ENCODE measurements at regions not wholly inside any gene's neighbourhood (a gene's known extent, or its start where the extent isn't known, plus 50 kb on each side); places are given as distances from the start of the nearest gene placed in this dataset.
"Not testable (repeated sequence)": the region's sequence is repeated elsewhere in the genome, so short reads cannot be mapped to it uniquely, and the experiment has no call there.

DNA sequence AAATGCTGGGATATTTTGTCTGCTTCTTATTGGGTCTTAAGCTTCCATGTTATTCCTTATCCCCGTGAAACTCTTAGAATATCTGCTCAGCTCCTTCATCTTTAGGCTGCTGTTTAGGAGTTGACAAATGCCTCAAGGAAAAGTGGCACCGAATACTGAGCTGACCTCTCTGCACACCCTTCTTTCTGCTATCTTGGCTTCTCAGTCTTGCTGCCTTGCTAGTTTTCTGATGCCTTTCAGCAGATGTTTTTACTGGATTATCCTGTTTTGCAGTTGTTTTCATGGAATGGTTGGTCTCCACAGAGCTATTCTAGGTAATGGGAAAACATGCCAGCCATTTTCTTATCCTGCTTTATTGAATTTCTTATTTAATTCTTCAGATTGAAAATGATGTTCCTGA, 86.3 kb downstream of the GYPE start:
- no peak for DNase-seq

DNA sequence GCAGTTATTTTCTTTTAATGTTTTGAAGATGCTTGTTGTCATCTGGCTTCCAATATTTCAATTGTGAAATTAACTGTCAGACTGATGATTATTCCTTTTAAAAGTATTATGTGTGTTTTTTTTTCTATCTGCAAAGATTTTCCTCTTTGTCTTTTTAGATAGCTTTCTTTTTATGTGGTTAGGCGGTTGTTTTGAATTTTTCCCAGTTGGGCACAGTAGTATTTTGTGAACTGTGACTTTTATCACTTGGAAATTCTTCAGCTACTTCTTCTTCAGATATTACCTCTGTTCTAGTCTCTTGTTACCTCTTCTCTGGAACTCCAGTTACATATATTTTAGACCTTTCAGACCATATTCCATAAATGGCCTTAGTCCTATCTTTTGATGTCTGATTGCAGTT, 87.5 kb downstream of the GYPE start:
- DNase-seq = not testable (repeated sequence)

DNA sequence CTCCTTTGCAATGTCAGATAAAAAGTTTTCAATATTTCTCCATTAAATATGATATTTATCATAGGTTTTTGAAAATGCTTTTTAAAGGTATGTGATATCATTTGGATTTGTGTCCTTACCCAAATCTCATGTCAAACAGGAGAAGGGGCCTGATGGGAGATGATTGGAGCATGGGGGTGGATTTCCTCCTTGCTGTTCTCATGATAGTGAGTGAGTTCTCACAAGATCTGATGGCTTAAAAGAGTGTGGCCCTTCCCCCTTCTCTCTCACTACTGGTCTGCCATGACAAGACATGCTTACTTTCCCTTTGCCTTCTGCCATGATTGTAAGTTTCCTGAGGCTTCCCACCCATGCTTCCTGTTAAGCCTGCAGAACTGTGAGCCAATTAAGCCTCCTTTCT, 90.0 kb downstream of the GYPE start:
- not testable (repeated sequence) for DNase-seq

DNA sequence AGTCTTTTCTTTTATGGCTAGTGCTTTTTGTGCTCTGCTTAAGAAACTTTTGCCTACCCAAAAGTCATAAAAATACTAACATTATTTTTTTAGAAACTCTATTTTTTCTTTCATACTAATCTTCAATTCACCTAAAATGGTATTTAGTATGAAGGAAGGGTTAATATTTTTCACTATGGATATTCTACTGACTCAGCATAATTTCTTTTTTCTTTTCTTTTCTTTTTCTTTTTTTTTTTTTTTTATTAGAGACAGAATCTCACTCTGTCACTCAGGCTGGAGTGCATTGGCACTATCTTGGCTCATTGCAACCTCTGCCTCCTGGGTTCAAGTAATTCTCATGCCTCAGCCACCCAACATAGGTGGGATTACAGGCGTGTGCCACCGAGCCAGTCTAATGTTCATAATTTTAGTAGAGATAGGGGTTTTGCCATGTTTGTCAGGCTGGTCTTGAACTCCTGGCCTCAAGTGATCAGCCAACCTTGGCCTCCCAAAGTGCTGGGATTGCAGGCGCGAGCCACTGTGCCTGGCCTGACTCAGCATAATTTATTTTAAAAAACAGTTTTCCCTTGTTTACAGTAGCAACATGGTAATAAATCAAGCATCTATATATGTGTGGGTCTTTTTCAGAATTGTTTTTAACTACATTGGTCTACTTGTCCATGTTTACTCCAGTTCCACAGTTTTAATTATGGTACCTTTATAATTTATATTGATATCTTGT, 91.8 kb downstream of the GYPE start:
- DNase-seq = not testable (repeated sequence)

DNA sequence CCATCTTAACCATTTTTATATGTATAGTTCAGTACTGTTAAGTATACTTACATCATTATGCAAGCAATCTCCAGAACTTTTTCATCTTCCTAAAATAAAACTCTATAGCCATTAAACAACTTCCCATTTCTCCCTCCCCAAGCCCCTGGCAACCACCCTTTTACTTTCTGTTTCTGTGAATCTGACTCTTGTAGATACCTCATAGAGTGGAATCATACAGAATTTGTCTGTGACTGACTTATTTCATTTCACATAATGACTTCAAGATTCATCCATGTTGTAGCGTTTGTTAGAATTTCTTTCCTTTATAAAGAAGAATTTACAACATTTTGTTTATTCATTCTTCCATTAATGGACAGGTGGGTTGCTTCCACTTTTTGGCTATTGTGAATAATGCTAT, 91.2 kb upstream of the FREM3 start:
- DNase-seq = not testable (repeated sequence)

DNA sequence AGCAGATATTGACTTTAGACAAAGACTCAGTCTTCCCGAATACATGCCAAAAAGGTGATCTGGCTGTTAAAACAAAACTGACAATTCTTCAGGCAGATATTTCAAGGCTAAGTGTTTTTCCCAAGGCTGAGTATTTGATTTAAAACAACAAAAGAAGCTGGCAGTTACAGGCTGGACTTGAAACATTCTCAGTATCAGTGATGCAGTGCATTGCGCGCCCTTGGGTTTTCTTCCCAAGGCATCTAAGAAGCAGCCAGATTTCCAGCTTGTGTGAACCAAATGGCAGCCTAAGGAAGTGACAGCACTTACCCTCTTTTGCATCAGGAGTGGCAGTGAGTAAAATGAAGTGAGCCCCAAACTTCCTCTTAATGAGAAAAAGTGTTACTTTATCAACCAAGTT, 90.0 kb upstream of the FREM3 start:
- DNase-seq = not testable (repeated sequence)

DNA sequence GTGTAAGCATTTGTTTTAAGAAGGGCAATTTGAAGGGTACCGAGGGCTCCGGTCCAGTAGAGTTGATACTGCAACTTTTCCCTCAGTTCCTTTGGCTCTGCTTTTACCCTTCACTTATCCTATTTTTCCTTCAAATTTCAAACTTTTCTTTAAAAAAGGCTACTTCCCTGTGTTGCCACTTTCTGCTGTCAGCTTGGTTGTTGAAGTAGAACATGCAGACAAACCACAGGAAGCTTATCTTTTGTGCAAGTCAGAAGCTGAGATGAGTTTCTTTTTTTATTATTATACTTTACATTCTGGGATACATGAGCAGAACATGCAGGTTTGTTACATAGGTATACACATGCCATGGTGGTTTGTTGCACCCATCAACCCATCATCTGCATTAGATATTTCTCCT, 89.1 kb upstream of the FREM3 start:
- DNase-seq = not testable (repeated sequence)

DNA sequence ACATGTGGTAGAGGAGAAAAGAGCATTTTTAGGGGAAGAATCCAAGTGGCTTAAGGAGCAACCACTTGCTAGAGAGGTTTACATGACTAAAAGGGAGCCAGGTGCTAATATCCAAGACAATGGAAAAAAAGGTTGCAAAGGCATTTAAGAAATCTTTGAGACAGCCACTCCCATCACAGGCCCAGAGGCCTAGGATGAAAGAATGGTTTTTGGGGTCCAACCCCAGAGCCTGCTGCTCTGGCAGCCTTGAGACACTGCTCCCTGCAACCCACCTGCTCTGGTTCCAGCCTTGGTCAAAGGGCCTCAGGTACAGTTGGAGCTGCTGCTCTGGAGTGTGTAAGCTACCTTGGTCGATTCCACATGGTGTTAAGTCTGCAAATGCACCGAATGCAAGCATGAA, 84.1 kb upstream of the FREM3 start:
- no peak for DNase-seq

DNA sequence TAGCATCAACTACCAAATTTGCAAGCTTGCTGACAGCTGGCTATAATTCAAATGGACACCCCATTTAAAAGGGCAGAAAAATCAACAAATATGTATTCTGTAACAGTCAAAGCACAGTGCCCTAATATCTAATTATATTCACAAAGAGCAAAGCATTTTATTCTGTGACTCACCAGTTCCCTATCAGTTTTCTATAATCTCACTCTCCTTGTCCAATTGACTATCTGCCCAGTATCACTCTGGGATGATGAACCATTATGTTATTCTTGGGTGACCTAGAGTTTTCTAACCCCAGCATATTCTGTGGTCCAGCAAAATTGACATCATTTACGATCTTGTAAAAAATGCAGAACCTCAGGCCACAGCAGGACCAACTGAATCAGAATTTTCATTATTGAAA, 82.0 kb upstream of the FREM3 start:
- no peak for DNase-seq

DNA sequence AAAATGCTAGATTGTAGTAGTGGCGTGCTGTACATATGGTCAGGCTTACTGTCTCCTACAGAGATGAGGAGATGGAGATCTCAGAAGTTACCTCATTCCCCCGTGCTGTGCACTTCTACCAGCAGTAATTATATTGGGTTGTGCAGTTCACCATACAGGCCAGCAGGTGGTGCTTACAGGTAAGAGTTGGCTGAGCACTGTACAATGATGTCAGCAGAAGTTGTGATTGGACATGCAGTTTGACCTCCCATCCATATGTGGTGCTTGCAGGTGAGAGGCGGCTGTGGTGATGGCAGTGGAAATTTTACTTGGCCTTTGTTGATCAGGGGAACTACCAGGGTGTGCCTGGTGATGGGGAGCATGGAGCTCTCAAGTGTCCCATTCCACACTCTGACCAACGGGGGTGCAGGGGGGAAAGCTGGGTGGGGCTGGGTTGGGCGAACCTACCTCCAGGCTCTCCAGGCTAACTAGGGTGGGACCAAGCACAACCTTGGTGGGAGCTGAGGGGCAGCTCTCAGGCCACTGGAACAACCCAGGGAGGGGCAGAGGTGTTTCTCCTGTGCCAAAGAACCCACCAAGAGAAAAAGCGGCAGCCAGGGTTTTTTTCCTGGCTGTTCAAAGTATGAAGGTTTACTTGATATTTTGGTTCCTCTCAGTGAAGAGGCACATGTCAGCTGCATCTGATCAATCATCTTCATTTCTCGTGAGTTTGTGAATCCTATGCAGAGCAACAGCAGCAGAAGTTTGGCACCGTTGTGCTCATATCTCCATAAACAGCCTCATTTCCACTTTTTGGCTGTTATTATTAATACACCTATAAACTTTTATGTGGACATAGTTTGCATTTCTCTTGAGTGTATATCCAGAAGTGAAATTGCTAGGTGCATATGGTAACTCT, 73.8 kb upstream of the FREM3 start:
- DNase-seq = peak; percentile 13

DNA sequence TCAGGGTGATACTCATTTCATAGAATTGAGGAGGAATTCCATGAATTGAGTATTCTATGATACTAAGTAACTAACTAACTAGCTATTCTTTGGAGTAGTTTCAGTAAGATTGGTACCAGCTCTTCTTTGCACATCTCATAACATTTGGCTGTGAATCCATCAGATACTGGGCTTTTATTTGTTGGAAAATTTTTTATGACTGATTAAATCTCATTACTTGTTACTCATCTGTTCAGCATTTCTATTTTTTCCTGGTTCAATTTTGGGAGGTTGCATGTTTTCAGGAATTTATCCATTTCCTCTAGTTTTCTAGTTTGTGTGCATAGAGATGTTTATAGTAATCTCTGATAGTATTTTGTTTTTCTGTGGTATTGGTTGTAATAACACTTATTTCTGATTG, 70.8 kb upstream of the FREM3 start:
- no peak for DNase-seq

DNA sequence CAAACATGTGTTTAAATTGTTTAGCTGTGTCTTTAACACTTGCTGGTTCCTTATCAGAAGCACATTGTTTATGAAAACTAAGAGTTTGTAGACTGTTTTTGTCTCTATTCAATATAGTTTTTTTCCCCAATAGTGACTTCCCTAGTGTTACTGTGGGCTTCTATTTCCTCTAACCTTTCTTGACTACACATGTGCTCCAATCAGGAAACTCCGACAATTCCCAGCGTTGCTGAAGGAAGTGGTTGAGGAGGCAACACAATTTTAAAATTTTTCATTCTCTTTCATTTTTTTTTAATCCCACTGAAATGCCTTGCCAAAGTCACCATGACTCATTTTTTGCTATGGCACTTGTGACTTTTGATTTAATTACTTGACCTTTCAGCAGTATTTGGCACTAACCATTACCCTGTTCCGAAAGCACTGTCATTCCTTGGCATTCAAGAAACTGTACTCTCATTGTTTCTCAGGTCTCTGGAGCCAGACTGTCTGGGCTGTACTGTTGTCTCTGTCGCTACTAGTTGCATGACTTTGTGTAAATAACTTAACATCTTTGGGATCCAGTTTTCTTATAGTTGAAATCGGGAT, 67.6 kb upstream of the FREM3 start:
- no peak for DNase-seq

DNA sequence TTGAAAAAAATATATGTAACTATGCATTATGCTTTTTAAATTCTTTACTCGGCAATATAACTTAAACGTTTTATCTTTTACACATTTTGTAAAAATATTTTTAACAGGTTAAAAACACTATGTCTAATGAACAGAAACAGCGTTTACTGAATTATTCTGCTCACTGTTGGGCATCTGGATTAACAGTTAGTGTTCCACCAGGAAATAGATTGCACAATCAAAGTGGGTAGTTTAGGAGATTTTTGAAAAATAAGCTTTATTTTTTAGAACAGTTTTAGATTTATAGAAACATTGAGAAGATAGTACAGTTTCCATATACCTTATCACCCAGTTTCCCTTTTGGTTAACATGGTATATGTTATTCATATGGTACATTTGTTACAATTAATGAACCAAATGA, 63.1 kb upstream of the FREM3 start:
- no peak for DNase-seq

DNA sequence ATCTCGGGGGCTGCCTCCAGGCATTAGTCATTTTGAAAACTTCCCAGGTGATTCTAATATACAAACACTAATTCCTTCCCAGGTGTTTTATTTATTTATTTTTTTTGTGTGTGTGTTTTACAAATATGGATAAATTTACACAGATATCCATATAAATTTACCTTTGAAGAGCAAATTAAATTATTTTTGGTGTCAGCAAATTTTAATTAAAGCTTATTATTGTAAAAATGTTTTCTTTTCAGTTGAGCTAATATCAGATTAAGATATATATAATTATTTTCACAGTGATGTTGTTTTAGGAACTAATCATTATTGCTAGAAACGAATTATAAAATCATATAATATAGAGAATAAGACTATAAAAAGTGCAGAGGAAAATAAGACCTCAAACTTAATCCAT, 62.0 kb upstream of the FREM3 start:
- DNase-seq = no peak

Measured in NCI-H1105 treated with DMSO at 0.1 percent for 48 hours (cell line).